Esophagus squamous epithelium (tissue), 4 donors: ENCODE measurements at regions not wholly inside any gene's neighbourhood (a gene's known extent, or its start where the extent isn't known, plus 50 kb on each side); places are given as distances from the start of the nearest gene placed in this dataset.

ENCODE experiments used
- POLR2A ChIP-seq, 4 donors: fragments of 450-650 bp; IDR thresholded peaks; one replicate each; pipeline ENCODE4 v1.6.1; 2017; ENCODE audit warnings: antibody characterized with exemption in 4 of 4, mild to moderate bottlenecking in 4 of 4, moderate library complexity in 3 of 4
- TF ChIP-seq, protein P1 (sequence below), 6 experiments: fragments of 450-650 bp in 4 of 6; fragments of 200-600 bp in 2 of 6; sonication (generic) in 2 of 6; IDR thresholded peaks; one replicate each; pipeline ENCODE4 v1.5.1; 2016 to 2019; ENCODE audit warnings: antibody characterized with exemption in 6 of 6, mild to moderate bottlenecking in 4 of 6, moderate library complexity in 4 of 6

DNA sequence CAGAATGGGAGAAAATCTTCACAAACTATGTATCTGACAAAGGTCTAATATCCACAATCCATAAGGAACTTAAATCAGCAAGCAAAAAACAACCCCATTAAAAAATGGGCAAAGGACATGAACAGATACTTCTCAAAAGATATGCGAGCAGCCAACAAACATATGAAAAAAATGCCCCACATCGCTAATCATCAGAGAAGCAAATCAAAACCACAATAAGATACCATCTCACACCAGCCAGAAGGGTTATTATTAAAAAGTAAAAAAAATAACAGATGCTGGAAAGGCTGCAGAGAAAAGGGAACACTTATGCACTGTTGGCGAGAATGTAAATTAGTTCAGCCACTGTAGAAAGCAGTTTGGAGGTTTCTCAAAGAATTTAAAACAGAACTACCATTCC is 80.2 kb upstream of the ATP11B start:
- TF ChIP-seq POLR2A (IDR thresholded peaks at IDR 0.05): no peak
- TF ChIP-seq, protein P1, sequence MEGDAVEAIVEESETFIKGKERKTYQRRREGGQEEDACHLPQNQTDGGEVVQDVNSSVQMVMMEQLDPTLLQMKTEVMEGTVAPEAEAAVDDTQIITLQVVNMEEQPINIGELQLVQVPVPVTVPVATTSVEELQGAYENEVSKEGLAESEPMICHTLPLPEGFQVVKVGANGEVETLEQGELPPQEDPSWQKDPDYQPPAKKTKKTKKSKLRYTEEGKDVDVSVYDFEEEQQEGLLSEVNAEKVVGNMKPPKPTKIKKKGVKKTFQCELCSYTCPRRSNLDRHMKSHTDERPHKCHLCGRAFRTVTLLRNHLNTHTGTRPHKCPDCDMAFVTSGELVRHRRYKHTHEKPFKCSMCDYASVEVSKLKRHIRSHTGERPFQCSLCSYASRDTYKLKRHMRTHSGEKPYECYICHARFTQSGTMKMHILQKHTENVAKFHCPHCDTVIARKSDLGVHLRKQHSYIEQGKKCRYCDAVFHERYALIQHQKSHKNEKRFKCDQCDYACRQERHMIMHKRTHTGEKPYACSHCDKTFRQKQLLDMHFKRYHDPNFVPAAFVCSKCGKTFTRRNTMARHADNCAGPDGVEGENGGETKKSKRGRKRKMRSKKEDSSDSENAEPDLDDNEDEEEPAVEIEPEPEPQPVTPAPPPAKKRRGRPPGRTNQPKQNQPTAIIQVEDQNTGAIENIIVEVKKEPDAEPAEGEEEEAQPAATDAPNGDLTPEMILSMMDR (IDR thresholded peaks at IDR 0.05): no peak
